Loucy (cell line): ENCODE measurements at regions not wholly inside any gene's neighbourhood (a gene's known extent, or its start where the extent isn't known, plus 50 kb on each side); places are given as distances from the start of the nearest gene placed in this dataset.

Experiments
- H2AFZ ChIP-seq: fragments of 200-600 bp; sonication (generic); 2 replicates; pipeline ENCODE4 v1.6.0; 2016; ENCODE audit warnings: antibody characterized with exemption, mild to moderate bottlenecking, low read length, moderate library complexity
- H3F3A ChIP-seq: fragments of 200-600 bp; 2 replicates; pipeline ENCODE4 v1.6.0; 2016; ENCODE audit warnings: antibody characterized with exemption, low read depth, mild to moderate bottlenecking
- H3K27me3 ChIP-seq: fragments of 200-600 bp; sonication (generic); 2 replicates; pipeline ENCODE4 v1.6.1; 2014; ENCODE audit warnings: low read length, mild to moderate bottlenecking; ENCODE audit not compliant: insufficient read depth, poor library complexity, severe bottlenecking
- H3K36me3 ChIP-seq: fragments of 200-600 bp; sonication (generic); 2 replicates; pipeline ENCODE4 v1.6.1; 2016; ENCODE audit warnings: low read length; ENCODE audit not compliant: insufficient read depth
- H3K4me1 ChIP-seq: fragments of 200-600 bp; sonication (generic); 2 replicates; pipeline ENCODE4 v1.5.1; 2014; ENCODE audit warnings: low read length, mild to moderate bottlenecking; ENCODE audit not compliant: insufficient read depth, poor library complexity, severe bottlenecking
- H3K4me2 ChIP-seq: fragments of 200-600 bp; sonication (generic); 2 replicates; pipeline ENCODE4 v1.6.0; 2014; ENCODE audit warnings: antibody characterized with exemption, low read length, low read depth, mild to moderate bottlenecking; ENCODE audit not compliant: poor library complexity, severe bottlenecking
- H3K4me3 ChIP-seq: fragments of 200-600 bp; sonication (generic); 2 replicates; pipeline ENCODE4 v1.5.1; 2014; ENCODE audit warnings: low read length, mild to moderate bottlenecking, mixed read lengths; ENCODE audit not compliant: poor library complexity, severe bottlenecking
- H3K79me2 ChIP-seq: fragments of 200-600 bp; sonication (generic); 2 replicates; pipeline ENCODE4 v1.6.1; 2014; ENCODE audit warnings: low read length; ENCODE audit not compliant: insufficient read depth
- H3K9ac ChIP-seq: fragments of 200-600 bp; sonication (generic); 2 replicates; pipeline ENCODE4 v1.6.0; 2014; ENCODE audit warnings: mild to moderate bottlenecking, low read depth, low read length, moderate library complexity; ENCODE audit not compliant: poor library complexity, severe bottlenecking
- H3K9me2 ChIP-seq: fragments of 200-600 bp; sonication (generic); replicated peaks from 2 replicates; pipeline ENCODE4 v1.6.1; 2016; ENCODE audit warnings: low read depth, low read length, mixed read lengths
- H3K9me3 ChIP-seq: fragments of 200-600 bp; sonication (generic); 2 replicates; pipeline ENCODE4 v1.6.1; 2014; ENCODE audit warnings: mild to moderate bottlenecking, antibody characterized with exemption, low read length, low read depth; ENCODE audit not compliant: insufficient read depth
- H4K20me1 ChIP-seq: fragments of 200-600 bp; sonication (generic); 2 replicates; pipeline ENCODE4 v1.6.0; 2014; ENCODE audit warnings: antibody characterized with exemption, low read length, mild to moderate bottlenecking; ENCODE audit not compliant: insufficient read depth, poor library complexity, severe bottlenecking
- CTCF ChIP-seq: fragments of 200-600 bp; sonication (generic); conservative IDR thresholded peaks from 2 replicates; pipeline ENCODE4 v1.5.1; 2014; ENCODE audit warnings: mild to moderate bottlenecking, antibody characterized with exemption, low read length
- EZH2phosphoT487 ChIP-seq: fragments of 200-600 bp; IDR thresholded peaks from 2 replicates; pipeline ENCODE4 v1.6.1; 2018; ENCODE audit warnings: antibody characterized with exemption, mild to moderate bottlenecking, moderate library complexity, borderline replicate concordance

GRCh38 chr20:24064915-24065314 lies 76.3 kb upstream of the GGTLC1 start:
- Histone ChIP-seq H3K9ac (no peak overlapping the region), H4K20me1 (no peaks in the 10 kb centered on the region), H3F3A (no peaks in the 10 kb centered on the region), H3K4me1 (peaks cover 4% of the 10 kb centered on the region), H3K9me3 (no peaks in the 10 kb centered on the region), H3K4me2 (no peak overlapping the region), H3K36me3 (no peaks in the 10 kb centered on the region), H3K9me2 (no peaks in the 10 kb centered on the region), H3K79me2 (no peaks in the 10 kb centered on the region), H3K4me3 (no peak overlapping the region), H3K27me3 (no peaks in the 10 kb centered on the region), H2AFZ (no peak overlapping the region)
- no peak for TF ChIP-seq EZH2phosphoT487

GRCh38 chr20:24064092-24064491 lies 75.5 kb upstream of the GGTLC1 start:
- H3K4me3 ChIP-seq, result no peak overlapping the region
- H3K79me2 ChIP-seq, result no peaks in the 10 kb centered on the region
- H3K36me3 ChIP-seq, result no peaks in the 10 kb centered on the region
- TF ChIP-seq EZH2phosphoT487 (no peak), CTCF (no peak)
- H4K20me1 ChIP-seq, result no peaks in the 10 kb centered on the region
- H2AFZ ChIP-seq, result no peak overlapping the region
- H3K9ac ChIP-seq, result no peak overlapping the region
- no peaks in the 10 kb centered on the region for H3K27me3 ChIP-seq
- H3F3A ChIP-seq, result no peaks in the 10 kb centered on the region
- H3K4me1 ChIP-seq, result peaks cover 4% of the 10 kb centered on the region
- no peak overlapping the region for H3K4me2 ChIP-seq
- H3K9me2 ChIP-seq, result no peaks in the 10 kb centered on the region
- no peaks in the 10 kb centered on the region for H3K9me3 ChIP-seq

- no peak overlapping the region for H3K4me3 ChIP-seq
- no peaks in the 10 kb centered on the region for H3K36me3 ChIP-seq
- no peaks in the 10 kb centered on the region for H3F3A ChIP-seq
- peaks cover 4% of the 10 kb centered on the region for H3K4me1 ChIP-seq
- H3K9me2 ChIP-seq, result no peaks in the 10 kb centered on the region
- no peaks in the 10 kb centered on the region for H4K20me1 ChIP-seq
- no peaks in the 10 kb centered on the region for H3K9me3 ChIP-seq
- no peaks in the 10 kb centered on the region for H3K27me3 ChIP-seq
- no peak overlapping the region for H2AFZ ChIP-seq
- TF ChIP-seq CTCF (no peak), EZH2phosphoT487 (no peak)
- H3K9ac ChIP-seq, result no peak overlapping the region
- no peak overlapping the region for H3K4me2 ChIP-seq
- no peaks in the 10 kb centered on the region for H3K79me2 ChIP-seq
Measured at GRCh38 chr20:24063100-24063499, 74.5 kb upstream of the GGTLC1 start.

- Histone ChIP-seq H3K79me2 (no peaks in the 10 kb centered on the region), H3K27me3 (no peaks in the 10 kb centered on the region), H3K4me3 (no peak overlapping the region), H3K9me3 (no peaks in the 10 kb centered on the region), H3K9ac (no peak overlapping the region), H2AFZ (no peak overlapping the region), H3K9me2 (no peaks in the 10 kb centered on the region), H3K36me3 (no peaks in the 10 kb centered on the region), H3F3A (no peaks in the 10 kb centered on the region), H3K4me2 (no peak overlapping the region), H4K20me1 (no peaks in the 10 kb centered on the region), H3K4me1 (no peaks in the 10 kb centered on the region)
- no peak for TF ChIP-seq EZH2phosphoT487
- no peak for TF ChIP-seq CTCF
Measured at GRCh38 chr20:24060851-24061590, 72.4 kb upstream of the GGTLC1 start.
